HG03135 (cell line): ENCODE measurements at regions not wholly inside any gene's neighbourhood (a gene's known extent, or its start where the extent isn't known, plus 50 kb on each side); places are given as distances from the start of the nearest gene placed in this dataset.

ENCODE experiments used
- ATAC-seq: cut with Tn5 transposase; IDR thresholded peaks from one replicate; pipeline ENCODE4 v1.9.1; 2021; ENCODE audit warnings: mild to moderate bottlenecking, moderate library complexity; ENCODE audit not compliant: unreplicated experiment

GRCh38 chr3:102599819-102600576, 165.2 kb downstream of the ZPLD1 start:
- no peak for ATAC-seq

GRCh38 chr3:102605153-102605552, 170.3 kb downstream of the ZPLD1 start:
- no peak for ATAC-seq

GRCh38 chr3:102608875-102609274, 174.1 kb downstream of the ZPLD1 start:
- no peak for ATAC-seq

- ATAC-seq, result no peak
Measured at GRCh38 chr3:102614021-102614569, 179.3 kb downstream of the ZPLD1 start.

- no peak for ATAC-seq
Measured at GRCh38 chr3:102614585-102614984, 179.8 kb downstream of the ZPLD1 start.

- no peak for ATAC-seq
Measured at GRCh38 chr3:102617381-102617780, 182.6 kb downstream of the ZPLD1 start.

GRCh38 chr3:102619361-102619760, 184.5 kb downstream of the ZPLD1 start:
- no peak for ATAC-seq

GRCh38 chr3:102629943-102630342, 195.1 kb downstream of the ZPLD1 start:
- no peak for ATAC-seq

- ATAC-seq, result no peak
Measured at GRCh38 chr3:102630531-102630930, 195.7 kb downstream of the ZPLD1 start.

- no peak for ATAC-seq
Measured at GRCh38 chr3:102643546-102643945, 208.7 kb downstream of the ZPLD1 start.

- ATAC-seq, result no peak
Measured at GRCh38 chr3:102646557-102646956, 211.7 kb downstream of the ZPLD1 start.

GRCh38 chr3:102660653-102661052, 225.8 kb downstream of the ZPLD1 start:
- ATAC-seq, result no peak

GRCh38 chr3:102661707-102662497, 227.1 kb downstream of the ZPLD1 start:
- ATAC-seq, result no peak

- no peak for ATAC-seq
Measured at GRCh38 chr3:102662498-102662772, 227.6 kb downstream of the ZPLD1 start.

- no peak for ATAC-seq
Measured at GRCh38 chr3:102664126-102664525, 229.3 kb downstream of the ZPLD1 start.

- no peak for ATAC-seq
Measured at GRCh38 chr3:102665183-102665582, 230.4 kb downstream of the ZPLD1 start.

- ATAC-seq, result no peak
Measured at GRCh38 chr3:102668247-102668646, 233.4 kb downstream of the ZPLD1 start.

GRCh38 chr3:102670986-102671385, 236.2 kb downstream of the ZPLD1 start:
- ATAC-seq, result no peak

GRCh38 chr3:102672305-102672704, 237.5 kb downstream of the ZPLD1 start:
- no peak for ATAC-seq

GRCh38 chr3:102673271-102674115, 238.7 kb downstream of the ZPLD1 start:
- no peak for ATAC-seq

- no peak for ATAC-seq
Measured at GRCh38 chr3:102674284-102674683, 239.5 kb downstream of the ZPLD1 start.
